ENCODE measurements at regions not wholly inside any gene's neighbourhood (a gene's known extent, or its start where the extent isn't known, plus 50 kb on each side); places are given as distances from the start of the nearest gene placed in this dataset.
"Not testable (repeated sequence)": the region's sequence is repeated elsewhere in the genome, so short reads cannot be mapped to it uniquely, and the experiment has no call there.

DNA sequence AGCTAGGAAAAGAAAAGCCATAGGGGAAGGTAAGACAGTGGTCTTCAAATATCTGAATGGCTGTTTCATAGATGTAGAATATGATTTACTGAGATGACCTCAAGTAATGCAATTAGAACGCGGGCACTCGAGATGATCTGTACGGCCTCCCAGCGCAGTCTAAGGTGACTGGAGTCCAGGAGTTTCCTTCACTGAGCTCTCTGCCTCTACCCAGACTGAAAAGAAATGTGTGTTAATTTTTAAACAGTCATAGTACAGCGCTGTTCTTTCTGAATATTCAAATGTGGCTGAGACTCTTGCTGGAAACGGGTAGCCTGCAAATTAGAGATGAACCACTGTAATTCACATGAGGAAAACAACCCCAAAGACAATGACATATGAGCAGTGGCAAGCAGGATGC, 562.4 kb upstream of the AUTS2 start:
- DNase-seq (ENCODE audit: low read depth): no peak

DNA sequence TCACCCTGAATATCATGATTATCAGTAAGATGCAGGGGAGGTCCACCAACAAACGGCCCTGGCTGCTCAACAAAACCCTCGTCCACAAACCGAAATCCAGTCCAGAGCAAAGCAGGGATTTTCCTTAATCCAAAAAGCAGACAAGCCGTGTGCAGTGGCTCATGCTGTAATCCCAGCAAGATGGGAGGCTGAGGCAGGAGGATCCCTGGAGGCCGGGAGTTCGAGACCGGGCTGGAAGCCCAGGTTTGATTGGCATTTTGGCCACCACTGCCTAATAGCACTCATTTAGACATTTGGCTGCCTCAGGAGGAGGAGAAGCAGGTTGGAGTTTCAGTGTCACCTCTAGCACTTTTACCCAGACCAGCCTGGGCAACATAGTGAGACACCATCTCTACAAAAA, 562.0 kb upstream of the AUTS2 start:
- no peak for DNase-seq (ENCODE audit: low read depth)

DNA sequence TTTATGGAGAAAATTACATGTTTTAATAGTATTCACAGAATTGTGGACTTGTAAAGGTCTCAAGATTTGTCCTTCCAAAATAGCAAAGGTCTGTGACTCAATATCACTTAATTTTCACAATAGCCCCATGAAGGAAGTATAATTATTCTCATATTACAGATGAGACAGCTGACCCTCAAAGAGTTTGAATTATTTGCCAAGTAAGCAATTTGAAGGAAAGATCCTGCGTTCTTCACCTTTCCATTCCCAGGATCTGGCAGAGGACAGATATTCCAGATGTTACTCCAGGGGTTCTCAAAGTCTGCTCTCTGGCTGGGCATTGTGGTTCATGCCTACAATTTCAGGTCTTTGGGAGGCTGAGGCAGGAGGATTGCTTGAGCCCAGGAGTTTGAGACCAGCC, 559.4 kb upstream of the AUTS2 start:
- DNase-seq (ENCODE audit: low read depth): no peak

DNA sequence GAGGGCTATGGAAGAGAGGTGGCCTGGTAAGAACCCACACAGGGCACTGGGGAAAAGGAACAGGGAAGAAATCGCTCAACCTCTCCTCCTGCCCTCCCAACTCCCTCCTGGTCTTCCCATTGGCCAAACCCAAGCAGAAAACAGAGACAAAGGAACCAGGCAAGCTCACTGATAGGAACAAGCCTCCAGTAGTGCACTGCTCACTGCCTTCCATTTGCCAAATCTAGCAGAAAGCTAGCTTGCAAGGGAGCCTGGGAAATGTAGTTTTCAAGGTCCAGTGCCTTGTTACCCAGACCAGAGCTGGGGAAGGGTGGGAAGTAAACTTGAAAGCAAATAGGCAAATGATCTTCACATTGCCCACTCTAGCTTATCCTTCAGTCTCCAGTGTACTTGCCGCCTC, 556.1 kb upstream of the AUTS2 start:
- no peak for DNase-seq (ENCODE audit: low read depth)

DNA sequence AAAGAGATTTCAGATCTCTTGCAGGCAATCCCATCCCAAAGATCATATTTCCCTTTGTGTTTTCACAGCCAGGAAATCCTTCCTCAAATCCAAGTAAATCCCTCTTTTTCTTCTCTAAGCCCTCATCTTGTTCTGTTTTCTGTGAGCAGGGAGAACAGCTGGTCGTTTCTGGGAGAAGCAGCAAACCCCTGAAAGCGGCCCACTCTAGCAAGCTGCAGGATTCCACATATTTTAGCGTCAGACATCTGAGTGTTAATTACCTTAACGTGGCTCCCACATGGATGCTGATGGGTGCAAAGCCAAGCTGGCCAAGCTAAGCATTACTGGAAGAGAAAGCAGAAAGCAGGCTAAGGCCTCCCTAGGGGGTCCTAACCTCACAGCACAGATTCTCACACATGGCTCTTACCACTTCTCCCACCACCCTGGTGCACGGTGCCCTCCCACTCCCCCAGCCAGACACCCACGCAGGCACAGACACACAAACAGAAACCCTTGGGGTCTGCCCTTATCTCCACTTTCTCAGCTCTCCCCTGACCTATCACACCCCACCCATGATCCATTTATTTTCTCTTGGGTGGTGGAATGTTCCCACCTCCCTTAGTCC, 551.0 kb upstream of the AUTS2 start:
- no peak for DNase-seq (ENCODE audit: low read depth)

DNA sequence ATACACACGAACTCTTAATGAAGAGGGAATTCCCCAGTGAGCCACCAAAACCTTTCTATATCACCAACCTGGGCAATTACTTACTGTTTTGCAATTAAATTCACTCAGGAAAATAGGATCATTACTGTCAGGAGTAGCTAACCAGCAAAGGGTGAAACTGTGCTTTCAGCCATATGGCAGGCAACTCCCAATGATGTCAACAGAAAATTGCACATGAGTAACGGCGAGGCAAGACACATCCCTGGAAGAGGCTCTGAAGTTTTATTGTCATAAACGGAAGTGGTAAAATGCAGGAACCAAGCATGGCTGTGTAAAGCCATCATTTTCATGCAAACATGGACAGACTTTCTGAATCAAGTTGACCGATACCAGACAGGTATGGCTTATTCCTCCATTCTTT, 548.9 kb upstream of the AUTS2 start:
- DNase-seq (ENCODE audit: low read depth): no peak

DNA sequence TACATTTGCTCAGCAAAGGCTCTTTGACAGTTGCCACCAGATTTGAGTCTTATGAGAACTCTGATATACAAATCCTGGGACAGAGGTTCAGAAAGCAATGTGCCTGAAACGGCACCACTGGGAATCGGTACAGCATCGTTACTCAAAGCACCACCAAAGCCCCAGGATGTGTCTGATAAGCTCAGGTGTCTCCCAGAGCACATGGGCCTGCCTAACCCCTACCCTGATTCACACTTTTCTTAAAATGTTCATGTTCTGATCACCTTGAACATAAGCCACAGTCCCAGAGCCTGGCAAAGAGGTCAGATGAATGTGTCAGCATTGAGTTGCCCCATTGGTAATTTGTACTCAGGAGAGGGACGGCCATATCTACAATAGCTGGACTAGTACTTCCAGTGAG, 545.8 kb upstream of the AUTS2 start:
- no peak for DNase-seq (ENCODE audit: low read depth)

DNA sequence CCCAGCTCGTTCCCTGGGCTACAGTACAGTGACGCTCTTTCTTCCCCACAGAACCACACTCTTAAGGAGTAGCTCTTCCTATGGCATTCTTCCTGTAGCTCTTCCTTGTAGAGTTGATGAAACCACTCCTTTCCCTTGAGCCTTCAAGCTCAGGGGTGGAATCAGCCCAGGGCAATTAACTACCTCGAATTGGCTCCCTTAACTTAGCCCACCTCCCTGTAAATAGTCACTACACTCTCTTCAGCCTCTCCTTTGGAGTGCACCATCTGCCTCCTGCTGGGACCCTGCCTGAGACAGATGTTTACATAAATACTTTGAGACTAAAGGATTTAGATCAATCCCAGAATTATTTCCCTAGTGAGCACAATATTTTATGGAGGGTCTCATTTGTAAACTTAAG, 537.8 kb upstream of the AUTS2 start:
- DNase-seq (ENCODE audit: low read depth): no peak

DNA sequence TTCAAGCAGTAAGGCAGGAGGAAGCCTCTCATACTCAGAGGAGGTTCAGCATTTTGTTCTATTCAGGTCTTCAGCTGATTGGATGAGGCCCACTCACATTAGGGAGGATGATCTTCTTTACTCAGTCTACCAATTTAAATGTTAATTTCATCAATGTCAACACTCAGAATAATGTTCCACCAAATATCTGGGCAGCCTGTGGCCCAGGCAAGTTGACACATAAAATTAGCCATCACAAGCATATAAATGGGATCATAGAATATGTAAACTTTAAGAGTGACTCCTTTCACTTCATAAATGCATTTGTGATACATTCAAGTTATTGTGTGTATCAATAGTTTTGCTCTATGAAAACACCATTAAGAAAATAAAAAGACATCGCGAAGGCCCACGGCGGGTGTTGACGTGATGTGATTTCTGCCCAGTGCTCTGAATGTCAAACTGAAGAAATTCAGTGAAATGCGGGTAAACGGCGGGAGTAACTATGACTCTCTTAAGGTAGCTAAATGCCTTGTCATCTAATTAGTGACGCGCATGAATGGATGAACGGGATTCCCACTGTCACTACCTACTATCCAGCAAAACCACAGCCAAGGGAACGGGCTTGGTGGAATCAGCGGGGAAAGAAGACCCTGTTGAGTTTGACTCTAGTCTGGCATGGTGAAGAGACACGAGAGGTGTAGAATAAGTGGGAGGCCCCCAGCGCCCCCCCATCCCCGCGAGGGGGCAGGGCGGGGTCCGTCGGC, 536.1 kb upstream of the AUTS2 start:
- no peak for DNase-seq (ENCODE audit: low read depth)

DNA sequence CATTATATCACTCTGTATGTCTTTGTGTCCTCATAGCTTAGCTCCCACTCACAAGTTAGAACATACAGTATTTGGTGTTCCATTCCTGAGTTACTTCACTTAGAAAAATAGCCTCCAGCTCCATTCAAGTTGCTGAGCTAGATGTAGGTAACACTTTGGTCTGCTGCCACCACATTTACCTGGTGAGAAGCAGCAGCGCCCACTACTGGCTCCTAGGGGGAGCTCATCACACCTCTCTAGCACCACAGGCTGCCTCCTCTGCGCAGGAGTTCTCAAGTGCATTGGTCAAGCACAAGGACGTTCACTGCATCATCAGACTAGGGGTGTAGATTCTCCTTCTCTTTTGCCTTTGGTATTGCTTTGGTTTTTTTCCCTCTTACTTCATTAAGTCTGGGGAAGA, 530.9 kb upstream of the AUTS2 start:
- no peak for DNase-seq (ENCODE audit: low read depth)

DNA sequence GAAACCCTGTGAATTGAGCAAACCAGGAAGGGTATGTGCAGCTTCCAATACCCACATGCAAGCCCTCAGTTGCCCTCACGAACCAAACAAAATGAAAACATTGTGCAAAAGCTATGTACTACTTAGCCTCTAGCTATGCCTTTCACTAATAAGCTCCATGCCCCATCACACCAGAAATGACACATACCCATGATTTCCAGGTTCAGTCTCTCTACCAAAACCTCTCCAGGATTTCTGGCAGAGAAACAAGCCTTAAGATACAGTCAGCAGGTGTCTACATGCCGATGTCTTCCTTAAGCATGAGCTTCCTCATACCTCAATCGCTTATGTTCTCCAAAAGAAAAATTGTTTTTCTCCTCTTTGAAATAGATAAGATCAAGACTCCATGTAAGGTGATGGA, 527.8 kb upstream of the AUTS2 start:
- no peak for DNase-seq (ENCODE audit: low read depth)

DNA sequence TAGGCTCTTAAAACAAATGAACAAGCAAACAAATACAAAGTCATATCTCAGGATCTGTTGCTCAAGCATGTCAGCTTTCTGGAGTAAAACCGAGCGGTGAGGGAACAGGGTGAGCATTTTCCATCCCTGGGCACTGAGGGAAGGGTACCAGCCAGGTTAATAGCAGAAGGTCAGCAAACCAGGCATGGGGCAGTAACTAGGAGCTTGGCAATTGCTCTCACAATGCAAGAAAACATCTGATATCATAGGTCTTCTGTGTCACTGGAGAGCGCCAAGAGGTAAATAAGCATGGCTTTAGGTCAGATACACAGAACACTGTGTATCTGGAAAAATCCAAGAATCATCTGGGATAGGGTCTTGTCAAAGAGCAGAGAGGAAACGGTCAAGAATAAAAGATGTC, 521.7 kb upstream of the AUTS2 start:
- DNase-seq (ENCODE audit: low read depth): no peak

DNA sequence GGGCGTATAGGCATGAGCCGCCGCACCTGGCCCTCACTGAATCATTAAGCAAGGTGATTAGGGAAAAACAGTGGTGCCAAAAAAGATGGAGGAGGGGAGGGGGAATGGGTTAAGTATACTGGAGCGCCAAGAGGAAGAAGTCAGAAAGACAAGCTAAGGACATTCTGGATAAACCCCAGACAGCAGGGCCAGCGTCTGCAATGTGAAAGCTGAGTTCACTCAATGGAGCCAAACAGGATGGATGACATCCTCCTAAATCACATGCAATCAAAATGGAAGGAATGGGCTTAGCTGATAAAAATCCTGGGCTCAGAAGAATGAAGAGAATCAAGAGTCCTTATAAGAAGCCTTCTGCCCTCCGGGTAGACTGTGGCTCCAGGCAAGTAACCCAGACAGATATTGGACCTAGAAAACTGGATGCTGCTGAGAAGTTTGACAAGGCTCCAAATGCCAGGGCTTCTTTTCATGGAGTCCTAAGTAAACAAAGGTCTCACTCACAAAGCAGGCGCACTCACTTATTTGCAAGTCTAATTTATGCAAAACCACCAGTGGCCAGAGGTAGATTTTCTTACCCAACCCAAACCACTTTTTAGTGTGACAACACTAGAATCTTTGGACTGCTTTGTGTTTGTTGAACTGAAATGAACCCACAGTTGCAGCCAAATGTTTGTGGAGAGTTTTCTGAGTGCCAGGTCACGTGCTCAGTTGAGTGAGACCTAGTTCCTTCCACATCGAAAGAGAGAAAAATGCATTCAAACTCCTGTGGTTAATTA, 519.1 kb upstream of the AUTS2 start:
- DNase-seq (ENCODE audit: low read depth): no peak

DNA sequence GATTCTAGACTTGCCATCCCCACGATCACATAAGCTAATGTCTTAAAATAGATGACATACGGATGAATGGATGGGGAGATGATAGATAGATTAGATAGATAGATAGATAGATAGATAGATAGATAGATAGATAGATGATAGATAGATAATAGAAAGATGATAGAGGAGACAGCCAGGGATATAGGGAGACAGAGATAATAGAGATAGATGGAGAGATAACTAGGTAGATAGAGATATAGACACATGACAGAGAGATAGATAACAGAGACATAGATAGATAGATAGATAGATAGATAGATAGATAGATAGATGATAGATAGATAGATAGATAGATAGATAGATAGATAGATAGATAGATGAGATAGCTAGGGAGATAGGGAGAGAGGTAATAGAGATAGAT, 511.0 kb upstream of the AUTS2 start:
- DNase-seq (ENCODE audit: low read depth): not testable (repeated sequence)

DNA sequence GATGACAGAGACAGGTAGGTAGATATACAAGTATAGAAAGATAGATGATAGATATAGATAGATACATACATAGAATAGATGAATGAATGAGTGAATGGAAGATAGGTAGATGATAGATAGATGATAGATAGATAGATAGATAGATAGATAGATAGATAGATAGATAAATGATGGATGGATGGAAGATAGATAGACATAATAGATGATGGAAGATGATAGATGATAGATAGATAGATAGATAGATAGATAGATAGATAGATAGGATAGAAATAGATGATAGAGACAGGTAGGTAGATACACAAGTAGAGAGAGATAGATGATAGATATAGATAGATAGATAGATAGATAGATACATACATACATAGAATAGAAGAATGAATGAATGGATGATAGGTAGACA, 510.1 kb upstream of the AUTS2 start:
- no peak for DNase-seq (ENCODE audit: low read depth)

DNA sequence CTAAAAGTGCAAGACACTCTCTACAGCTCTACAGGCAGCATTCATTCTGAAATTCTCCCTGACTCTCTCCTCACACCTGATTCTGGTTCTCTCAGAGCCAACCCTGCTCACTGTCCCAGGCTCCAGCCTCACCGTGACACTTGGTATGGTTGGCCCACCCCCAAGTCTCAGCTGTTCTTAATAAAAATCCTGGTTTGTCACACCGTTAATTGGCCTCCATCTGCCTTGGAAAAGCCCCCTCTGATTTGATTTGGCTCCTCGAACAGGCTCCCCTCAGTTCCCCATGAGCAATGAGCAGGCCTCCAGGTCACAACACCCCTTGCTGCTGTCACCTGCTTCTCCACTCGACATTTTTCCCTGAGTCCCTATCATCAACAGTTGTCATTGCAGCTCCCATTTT, 507.3 kb upstream of the AUTS2 start:
- DNase-seq (ENCODE audit: low read depth): no peak

DNA sequence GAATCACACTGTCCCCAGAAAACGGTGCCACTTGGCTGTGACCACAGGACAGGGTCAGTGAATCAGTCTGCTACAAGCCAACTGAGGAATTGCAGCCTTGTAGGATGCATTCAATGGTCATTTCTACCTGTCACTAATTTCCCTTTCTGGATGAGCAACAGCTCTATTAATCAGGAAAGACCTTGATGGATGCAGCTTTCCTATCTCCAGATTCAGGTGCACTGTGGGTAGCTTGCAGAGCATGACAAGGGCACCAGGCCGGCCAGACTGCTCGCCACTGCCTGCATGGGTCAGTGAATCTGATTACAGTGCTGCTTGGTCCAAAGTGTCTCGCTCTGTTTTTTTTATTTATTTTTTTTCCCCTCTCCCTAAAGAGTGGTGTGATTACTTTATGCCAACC, 506.8 kb upstream of the AUTS2 start:
- DNase-seq (ENCODE audit: low read depth): no peak

DNA sequence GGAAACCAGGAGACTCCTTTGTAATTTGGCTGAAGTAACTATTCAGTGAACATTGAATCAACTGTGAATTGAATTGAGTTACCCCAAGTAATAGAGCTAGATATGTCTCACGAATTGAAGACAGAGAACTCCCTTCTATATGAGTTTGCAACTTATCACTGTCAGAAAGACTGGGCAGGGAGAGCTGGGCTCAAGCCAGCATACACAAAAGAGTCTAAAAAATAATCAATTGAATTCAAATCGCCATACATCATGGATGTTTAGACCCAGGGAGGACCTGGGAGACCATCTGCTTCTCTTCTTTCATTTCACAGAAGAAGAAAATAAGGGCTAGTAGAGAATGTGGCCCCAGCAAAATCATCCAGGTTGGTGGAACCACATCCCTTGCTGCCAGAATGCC, 503.1 kb upstream of the AUTS2 start:
- DNase-seq (ENCODE audit: low read depth): no peak

DNA sequence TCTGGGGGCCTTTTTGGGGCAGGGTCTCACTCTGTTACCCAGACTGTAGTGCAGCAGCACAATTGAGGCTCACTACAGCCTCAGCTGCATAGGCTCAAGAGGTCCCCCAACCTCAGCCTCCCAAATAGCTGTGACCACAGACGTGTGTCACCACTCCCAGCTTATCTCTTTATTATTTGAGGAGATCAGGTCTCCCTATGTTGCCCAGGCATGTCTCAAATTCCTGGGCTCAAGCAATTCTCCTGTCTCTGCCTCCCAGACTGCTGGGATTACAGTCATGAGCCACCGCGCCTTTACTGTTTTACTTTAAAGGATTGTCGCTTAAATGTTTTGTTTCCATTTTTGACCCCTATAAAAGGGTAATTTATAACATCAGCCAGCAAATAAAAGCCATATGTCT, 502.6 kb upstream of the AUTS2 start:
- no peak for DNase-seq (ENCODE audit: low read depth)

DNA sequence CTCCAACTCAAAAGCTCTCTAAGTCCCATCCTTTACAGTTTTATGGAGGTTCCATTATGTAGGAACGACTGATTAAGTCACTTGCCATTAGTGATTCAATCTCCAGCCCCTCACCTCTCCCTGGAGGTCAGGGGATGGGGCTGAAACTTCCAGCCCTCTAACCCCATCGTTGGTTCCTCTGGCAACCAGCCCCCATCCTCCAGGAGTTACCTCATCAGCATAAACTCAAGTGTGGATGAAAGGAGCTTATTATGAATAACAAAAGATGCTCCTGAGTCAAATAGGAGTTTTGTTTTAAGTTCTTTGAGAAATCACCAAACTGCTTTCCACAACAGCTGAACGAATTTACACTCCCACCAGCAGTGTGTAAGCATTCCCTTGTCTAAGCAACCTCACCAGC, 494.3 kb upstream of the AUTS2 start:
- DNase-seq (ENCODE audit: low read depth): no peak

DNA sequence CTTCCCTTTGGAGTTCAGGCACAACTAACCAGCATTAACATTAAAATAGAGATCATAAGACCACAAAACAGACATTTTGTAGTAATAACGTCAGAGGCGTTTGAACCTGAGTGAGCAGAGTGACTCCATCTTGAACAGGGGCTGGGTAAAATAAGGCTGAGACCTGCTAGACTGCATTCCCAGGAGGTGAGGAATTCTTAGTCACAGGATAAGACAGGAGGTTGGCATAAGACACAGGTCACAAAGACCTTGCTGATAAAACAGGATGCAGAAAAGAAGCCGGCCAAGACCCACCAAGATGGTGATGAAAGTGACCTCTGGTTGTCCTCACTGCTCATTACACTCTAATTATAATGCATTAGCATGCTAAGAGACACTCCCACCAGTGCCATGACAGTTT, 493.2 kb upstream of the AUTS2 start:
- DNase-seq (ENCODE audit: low read depth): no peak

DNA sequence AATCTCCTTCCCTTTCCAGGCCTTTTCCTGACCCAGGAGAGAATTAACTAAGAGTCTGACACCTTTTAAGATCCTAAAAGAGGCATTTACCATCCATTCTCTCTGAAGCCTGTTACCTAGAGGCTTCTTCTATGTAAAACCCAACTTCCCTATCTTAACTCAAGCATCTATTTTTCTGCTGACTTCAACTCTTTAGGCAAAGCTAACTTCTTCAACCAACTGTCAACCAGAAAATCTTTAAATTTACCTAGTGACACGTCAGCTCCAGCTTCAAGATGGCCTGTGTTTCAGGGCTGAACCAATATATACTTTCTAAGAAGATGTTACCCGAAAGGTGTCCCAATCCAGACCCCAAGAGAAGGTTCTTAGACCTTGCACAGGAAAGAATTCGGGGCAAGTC, 492.3 kb upstream of the AUTS2 start:
- DNase-seq (ENCODE audit: low read depth): no peak

DNA sequence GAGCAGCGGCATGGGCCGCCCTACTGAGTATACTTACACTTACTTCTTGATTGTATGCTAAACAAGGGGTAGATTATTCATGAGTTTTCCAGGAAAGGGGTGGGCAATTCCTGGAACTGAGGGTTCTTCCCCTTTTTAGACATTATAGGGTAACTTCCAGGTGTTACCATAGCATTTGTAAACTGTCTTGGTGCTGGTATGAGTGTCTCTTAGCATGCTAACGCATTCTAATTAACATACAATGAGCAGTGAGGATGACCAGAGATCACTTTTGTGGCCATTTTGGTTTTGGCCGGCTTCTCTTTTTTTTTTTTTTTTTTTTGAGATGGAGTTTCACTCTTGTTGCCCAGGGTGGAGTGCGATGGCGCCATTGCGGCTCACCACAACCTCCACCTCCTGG, 491.8 kb upstream of the AUTS2 start:
- not testable (repeated sequence) for DNase-seq (ENCODE audit: low read depth)

Data from HT1080 (cell line).